ENCODE measurements at regions not wholly inside any gene's neighbourhood (a gene's known extent, or its start where the extent isn't known, plus 50 kb on each side); places are given as distances from the start of the nearest gene placed in this dataset.

DNA sequence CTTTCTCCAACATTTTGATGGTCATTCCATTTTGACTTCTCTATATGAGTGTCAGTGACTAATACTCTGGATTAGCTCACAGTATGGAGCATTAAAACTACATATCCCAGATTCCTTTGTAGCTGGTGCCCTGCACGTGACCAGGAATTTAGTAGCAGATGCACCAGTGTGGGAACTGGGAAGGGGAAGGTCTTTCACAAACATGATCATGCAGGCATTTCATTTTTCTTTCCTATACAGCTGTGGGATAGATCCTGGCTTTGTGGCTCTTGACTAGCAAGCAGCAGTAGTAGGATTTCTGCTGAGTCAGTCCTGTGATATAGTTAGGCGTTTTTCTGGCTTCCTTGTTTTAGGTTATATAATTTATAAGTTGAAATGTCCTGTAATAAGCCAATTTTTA is 971.0 kb upstream of the CDH2 start:
- TF ChIP-seq CTCF (conservative IDR thresholded peaks at IDR 0.05 in 1 of 2, IDR thresholded peaks at IDR 0.05 in 1 of 2; ENCODE audit: low read depth in 1 of 2, low read length in 2 of 2) (no peak), EZH2 (IDR thresholded peaks at IDR 0.05; ENCODE audit: low read length, missing control alignments) (no peak)

Measured in fibroblast of lung (primary cell).